H9 (cell line): ENCODE measurements at regions not wholly inside any gene's neighbourhood (a gene's known extent, or its start where the extent isn't known, plus 50 kb on each side); places are given as distances from the start of the nearest gene placed in this dataset.

Experiments used
- DNase-seq: peaks from one replicate; pipeline ENCODE4 v3.0.0-alpha.2; 2017
- H2AFZ ChIP-seq: one replicate; pipeline ENCODE4 v1.6.1; 2013; ENCODE audit warnings: mild to moderate bottlenecking, low read length, control low read depth, moderate library complexity
- H2AK5ac ChIP-seq: 2 replicates; pipeline ENCODE4 v1.6.1; 2013; ENCODE audit warnings: low read length, control low read depth, mixed read lengths; ENCODE audit not compliant: insufficient read length
- H2BK120ac ChIP-seq: one replicate; pipeline ENCODE4 v1.6.1; 2013; ENCODE audit warnings: low read depth, mild to moderate bottlenecking, low read length, control low read depth, inconsistent platforms; ENCODE audit not compliant: poor library complexity, severe bottlenecking
- H2BK12ac ChIP-seq: 2 replicates; pipeline ENCODE4 v1.6.1; 2013; ENCODE audit warnings: low read length, control low read depth, mixed read lengths, low read depth; ENCODE audit not compliant: insufficient read length
- H2BK15ac ChIP-seq: 2 replicates; pipeline ENCODE4 v1.6.1; 2013; ENCODE audit warnings: low read depth, low read length, control low read depth
- H2BK20ac ChIP-seq: one replicate; pipeline ENCODE4 v1.6.1; 2013; ENCODE audit warnings: low read depth, mild to moderate bottlenecking, low read length, control low read depth, inconsistent platforms; ENCODE audit not compliant: poor library complexity, severe bottlenecking
- H2BK5ac ChIP-seq: 2 replicates; pipeline ENCODE4 v1.6.1; 2013; ENCODE audit warnings: low read length, control low read depth, mixed read lengths; ENCODE audit not compliant: insufficient read length
- H3K14ac ChIP-seq: 2 replicates; pipeline ENCODE4 v1.6.1; 2013; ENCODE audit warnings: low read length, control low read depth; ENCODE audit not compliant: insufficient read depth
- H3K18ac ChIP-seq: 2 replicates; pipeline ENCODE4 v1.6.1; 2013; ENCODE audit warnings: low read depth, mild to moderate bottlenecking, mixed read lengths, low read length, control low read depth; ENCODE audit not compliant: insufficient read length
- H3K23ac ChIP-seq: 2 replicates; pipeline ENCODE4 v1.6.1; 2013; ENCODE audit warnings: low read length, control low read depth, mixed read lengths, low read depth; ENCODE audit not compliant: insufficient read length
- H3K23me2 ChIP-seq: 2 replicates; pipeline ENCODE4 v1.6.1; 2013; ENCODE audit warnings: low read depth, mild to moderate bottlenecking, mixed read lengths, low read length, control low read depth; ENCODE audit not compliant: insufficient read length, poor library complexity, severe bottlenecking
- H3K27ac ChIP-seq: 2 replicates; pipeline ENCODE4 v1.5.1; 2013; ENCODE audit warnings: low read length, control low read depth, mixed read lengths, low read depth; ENCODE audit not compliant: insufficient read length
- H3K27me3 ChIP-seq: 2 replicates; pipeline ENCODE4 v1.6.1; 2013; ENCODE audit warnings: low read length, control low read depth, inconsistent platforms; ENCODE audit not compliant: insufficient read depth
- H3K4ac ChIP-seq: 2 replicates; pipeline ENCODE4 v1.6.1; 2013; ENCODE audit warnings: low read depth, mild to moderate bottlenecking, control low read depth, inconsistent platforms, low read length, moderate library complexity
- H3K4me1 ChIP-seq: 2 replicates; pipeline ENCODE4 v1.6.1; 2013; ENCODE audit warnings: low read length, control low read depth, inconsistent platforms; ENCODE audit not compliant: insufficient read depth
- H3K4me2 ChIP-seq: 2 replicates; pipeline ENCODE4 v1.6.1; 2013; ENCODE audit warnings: low read length, control low read depth, mixed read lengths; ENCODE audit not compliant: insufficient read length, insufficient read depth
- H3K56ac ChIP-seq: 2 replicates; pipeline ENCODE4 v1.6.1; 2013; ENCODE audit warnings: low read depth, mild to moderate bottlenecking, mixed read lengths, low read length, control low read depth; ENCODE audit not compliant: insufficient read length
- H3K79me1 ChIP-seq: 2 replicates; pipeline ENCODE4 v1.6.1; 2013; ENCODE audit warnings: low read depth, mild to moderate bottlenecking, moderate library complexity, low read length, control low read depth, inconsistent platforms; ENCODE audit not compliant: insufficient read depth, poor library complexity, severe bottlenecking
- H3K79me2 ChIP-seq: 2 replicates; pipeline ENCODE4 v1.6.1; 2013; ENCODE audit warnings: low read length, control low read depth, inconsistent platforms; ENCODE audit not compliant: insufficient read depth
- H3K9ac ChIP-seq: 2 replicates; pipeline ENCODE4 v1.6.1; 2013; ENCODE audit warnings: low read length, control low read depth, mixed read lengths; ENCODE audit not compliant: insufficient read length; ENCODE audit errors: extremely low read depth
- H3K9me3 ChIP-seq: one replicate; pipeline ENCODE4 v1.6.1; 2013; ENCODE audit warnings: low read depth, low read length, inconsistent platforms; ENCODE audit not compliant: control insufficient read depth
- H3T11ph ChIP-seq: one replicate; pipeline ENCODE4 v1.6.1; 2013; ENCODE audit warnings: mild to moderate bottlenecking, low read length, control low read depth, inconsistent platforms
- H4K20me1 ChIP-seq: one replicate; pipeline ENCODE4 v1.6.1; 2013; ENCODE audit not compliant: control insufficient read depth, insufficient read length, insufficient read depth
- H4K5ac ChIP-seq: 2 replicates; pipeline ENCODE4 v1.6.1; 2013; ENCODE audit warnings: low read depth, mild to moderate bottlenecking, mixed read lengths, low read length, control low read depth; ENCODE audit not compliant: insufficient read length
- H4K8ac ChIP-seq: replicated peaks from 2 replicates; pipeline ENCODE4 v1.6.1; 2013; ENCODE audit warnings: low read length, control low read depth, mixed read lengths, low read depth; ENCODE audit not compliant: insufficient read length
- H4K91ac ChIP-seq: 2 replicates; pipeline ENCODE4 v1.6.1; 2013; ENCODE audit warnings: low read depth, mild to moderate bottlenecking, moderate library complexity, mixed read lengths, low read length, control low read depth; ENCODE audit not compliant: insufficient read length
- H3K27ac Mint-ChIP-seq, 3 experiments: 2 replicates in 2 of 3; 3 replicates in 1 of 3; pipeline ENCODE4 v1.8.0; 2020 to 2021; ENCODE audit warnings: mixed read lengths in 3 of 3, mild to moderate bottlenecking in 1 of 3, moderate library complexity in 1 of 3
- H3K27me3 Mint-ChIP-seq: 2 replicates; pipeline ENCODE4 v1.8.0; 2021; ENCODE audit warnings: low read depth, mild to moderate bottlenecking, moderate library complexity, mixed read lengths
- H3K36me3 Mint-ChIP-seq, 3 experiments: 2 replicates in 2 of 3; 3 replicates in 1 of 3; pipeline ENCODE4 v1.8.0; 2020 to 2021; ENCODE audit warnings: low read depth in 3 of 3, mixed read lengths in 3 of 3; ENCODE audit not compliant: insufficient read depth in 1 of 3
- H3K4me1 Mint-ChIP-seq, 2 experiments: 2 replicates each; pipeline ENCODE4 v1.8.0; 2020; ENCODE audit warnings: mixed read lengths in 2 of 2
- H3K4me3 Mint-ChIP-seq, 2 experiments: 2 replicates in 1 of 2; 3 replicates in 1 of 2; pipeline ENCODE4 v1.8.0; 2020 to 2021; ENCODE audit warnings: mild to moderate bottlenecking in 2 of 2, mixed read lengths in 2 of 2, moderate library complexity in 1 of 2
- H3K9me3 Mint-ChIP-seq, 2 experiments: 2 replicates in 1 of 2; 3 replicates in 1 of 2; pipeline ENCODE4 v1.8.0; 2020; ENCODE audit warnings: mild to moderate bottlenecking in 2 of 2, mixed read lengths in 2 of 2, moderate library complexity in 1 of 2
- WGBS: extraction: QIAGEN DNeasy Blood & Tissue Kit; methylation state at CpG from one replicate; pipeline ENCODE4 v1.1.7; 2013; ENCODE audit warnings: missing lambda C conversion rate, low lambda C conversion rate, mixed read lengths; ENCODE audit not compliant: insufficient read length; ENCODE audit errors: extremely low coverage; 5-methylcytosine and 5-hydroxymethylcytosine counted together
- TF ChIP-seq, protein P1 (sequence below): fragments of 200-600 bp; sonication (generic); conservative IDR thresholded peaks from 3 replicates; pipeline ENCODE4 v1.8.0; 2021; ENCODE audit warnings: antibody characterized with exemption, mild to moderate bottlenecking

DNA sequence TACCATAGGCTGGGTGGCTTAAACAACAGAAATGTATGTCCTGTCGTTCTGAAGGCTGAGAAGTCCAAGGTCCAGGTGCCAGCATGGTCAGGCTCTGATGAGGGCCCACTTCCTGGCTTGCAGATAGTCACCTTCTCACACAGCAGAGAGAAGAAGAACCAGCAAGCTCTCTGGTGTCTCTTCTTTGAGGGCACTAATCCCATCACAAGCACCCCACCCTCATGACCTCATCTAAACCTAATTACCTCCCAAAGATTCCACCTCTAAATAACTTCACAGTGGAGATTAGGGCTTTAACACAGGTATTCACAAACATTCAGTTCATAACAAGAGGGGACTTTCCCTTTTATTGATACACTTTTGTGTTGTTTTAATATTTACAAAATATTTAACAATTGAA lies 61.1 kb downstream of the RIN2 start:
- H2BK12ac ChIP-seq, result no peak overlapping the region
- no peak overlapping the region for H2AK5ac ChIP-seq
- H3K18ac ChIP-seq, result no peak overlapping the region
- H3K79me1 ChIP-seq, result no peaks in the 10 kb centered on the region
- Mint-ChIP-seq H3K27ac (no peak overlapping the region; a peak in 1 of 7 replicates), H3K27me3 (no peaks in the 10 kb centered on the region; the same call in 1 of the 2 replicates), H3K4me3 (no peak overlapping the region), H3K9me3 (no peaks in the 10 kb centered on the region), H3K4me1 (peaks cover 11% of the 10 kb centered on the region in 2 experiments), H3K36me3 (no peaks in the 10 kb centered on the region)
- no peak overlapping the region for H3K23ac ChIP-seq
- H3K14ac ChIP-seq, result no peak overlapping the region
- H3K79me2 ChIP-seq, result 0 out of 2 replicates have a peak, but pooled peaks cover 2% of the 10 kb centered on the region
- no peak overlapping the region for H3K4me2 ChIP-seq
- no peak overlapping the region for H3K4ac ChIP-seq
- no peaks in the 10 kb centered on the region for H3K27me3 ChIP-seq
- no peak overlapping the region for H2BK5ac ChIP-seq
- H3K56ac ChIP-seq, result no peak overlapping the region
- no peak overlapping the region for H4K91ac ChIP-seq
- no peak overlapping the region for H2BK15ac ChIP-seq
- H4K20me1 ChIP-seq, result no peaks in the 10 kb centered on the region
- H3K23me2 ChIP-seq, result no peaks in the 10 kb centered on the region
- no peak overlapping the region for H4K8ac ChIP-seq
- no peak overlapping the region for H3K9ac ChIP-seq
- H3K4me1 ChIP-seq, result no peaks in the 10 kb centered on the region; the same call in 1 of the 2 replicates
- H4K5ac ChIP-seq, result no peak overlapping the region
- no peaks in the 10 kb centered on the region for H3K9me3 ChIP-seq
- H3T11ph ChIP-seq, result no peak overlapping the region
- no peak overlapping the region for H2BK120ac ChIP-seq
- TF ChIP-seq, protein P1, sequence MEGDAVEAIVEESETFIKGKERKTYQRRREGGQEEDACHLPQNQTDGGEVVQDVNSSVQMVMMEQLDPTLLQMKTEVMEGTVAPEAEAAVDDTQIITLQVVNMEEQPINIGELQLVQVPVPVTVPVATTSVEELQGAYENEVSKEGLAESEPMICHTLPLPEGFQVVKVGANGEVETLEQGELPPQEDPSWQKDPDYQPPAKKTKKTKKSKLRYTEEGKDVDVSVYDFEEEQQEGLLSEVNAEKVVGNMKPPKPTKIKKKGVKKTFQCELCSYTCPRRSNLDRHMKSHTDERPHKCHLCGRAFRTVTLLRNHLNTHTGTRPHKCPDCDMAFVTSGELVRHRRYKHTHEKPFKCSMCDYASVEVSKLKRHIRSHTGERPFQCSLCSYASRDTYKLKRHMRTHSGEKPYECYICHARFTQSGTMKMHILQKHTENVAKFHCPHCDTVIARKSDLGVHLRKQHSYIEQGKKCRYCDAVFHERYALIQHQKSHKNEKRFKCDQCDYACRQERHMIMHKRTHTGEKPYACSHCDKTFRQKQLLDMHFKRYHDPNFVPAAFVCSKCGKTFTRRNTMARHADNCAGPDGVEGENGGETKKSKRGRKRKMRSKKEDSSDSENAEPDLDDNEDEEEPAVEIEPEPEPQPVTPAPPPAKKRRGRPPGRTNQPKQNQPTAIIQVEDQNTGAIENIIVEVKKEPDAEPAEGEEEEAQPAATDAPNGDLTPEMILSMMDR, result no peak
- H3K27ac ChIP-seq, result no peak overlapping the region
- no peak for DNase-seq
- no peak overlapping the region for H2BK20ac ChIP-seq
- WGBS, result no CpG with 5 or more reads among the region's 1 CpG
- no peak overlapping the region for H2AFZ ChIP-seq
